ENCODE measurements at regions not wholly inside any gene's neighbourhood (a gene's known extent, or its start where the extent isn't known, plus 50 kb on each side); places are given as distances from the start of the nearest gene placed in this dataset.

DNA sequence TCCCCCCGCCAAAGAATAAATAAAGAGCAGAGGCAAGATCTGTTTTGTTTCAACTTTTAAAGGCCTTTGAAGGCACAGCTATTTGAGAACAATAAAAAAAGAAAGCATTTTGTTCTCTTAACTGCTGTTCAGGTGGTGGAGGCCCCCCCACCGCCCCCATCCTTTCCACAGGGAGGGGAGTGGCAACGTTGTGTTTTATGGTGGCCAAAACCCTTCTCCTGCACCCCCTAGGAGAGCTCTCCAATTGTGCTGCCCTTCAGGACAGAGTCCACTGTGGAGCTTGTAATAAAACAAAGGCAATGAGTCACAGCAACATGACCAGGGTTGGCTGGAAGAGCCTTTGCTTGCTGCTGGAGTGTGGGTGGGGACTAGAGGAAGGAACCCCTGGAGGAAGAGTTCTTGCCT, 987.9 kb downstream of the KCNMA1 start:
- no peak overlapping the region for H3K4me3 ChIP-seq (ENCODE audit: low read length, poor library complexity, severe bottlenecking)
- no peaks in the 10 kb centered on the region for H3K9me3 ChIP-seq (ENCODE audit: insufficient read depth, low read depth, low read length)
- no peaks in the 10 kb centered on the region for H3F3A ChIP-seq (ENCODE audit: low read depth)
- H3K79me2 ChIP-seq (ENCODE audit: insufficient read depth, low read length), result no peaks in the 10 kb centered on the region
- H4K20me1 ChIP-seq (ENCODE audit: insufficient read depth, low read length, poor library complexity, severe bottlenecking), result no peaks in the 10 kb centered on the region
- no peaks in the 10 kb centered on the region for H3K36me3 ChIP-seq (ENCODE audit: insufficient read depth, low read length)
- H3K27me3 ChIP-seq (ENCODE audit: insufficient read depth, low read length, poor library complexity, severe bottlenecking), result no peaks in the 10 kb centered on the region
- no peak overlapping the region for H3K4me2 ChIP-seq (ENCODE audit: low read depth, low read length, poor library complexity, severe bottlenecking)
- H2AFZ ChIP-seq (ENCODE audit: low read length), result peak overlapping the region; percentile 66
- no peak for TF ChIP-seq EZH2phosphoT487 (IDR thresholded peaks at IDR 0.05; ENCODE audit: borderline replicate concordance)
- TF ChIP-seq, protein P1, sequence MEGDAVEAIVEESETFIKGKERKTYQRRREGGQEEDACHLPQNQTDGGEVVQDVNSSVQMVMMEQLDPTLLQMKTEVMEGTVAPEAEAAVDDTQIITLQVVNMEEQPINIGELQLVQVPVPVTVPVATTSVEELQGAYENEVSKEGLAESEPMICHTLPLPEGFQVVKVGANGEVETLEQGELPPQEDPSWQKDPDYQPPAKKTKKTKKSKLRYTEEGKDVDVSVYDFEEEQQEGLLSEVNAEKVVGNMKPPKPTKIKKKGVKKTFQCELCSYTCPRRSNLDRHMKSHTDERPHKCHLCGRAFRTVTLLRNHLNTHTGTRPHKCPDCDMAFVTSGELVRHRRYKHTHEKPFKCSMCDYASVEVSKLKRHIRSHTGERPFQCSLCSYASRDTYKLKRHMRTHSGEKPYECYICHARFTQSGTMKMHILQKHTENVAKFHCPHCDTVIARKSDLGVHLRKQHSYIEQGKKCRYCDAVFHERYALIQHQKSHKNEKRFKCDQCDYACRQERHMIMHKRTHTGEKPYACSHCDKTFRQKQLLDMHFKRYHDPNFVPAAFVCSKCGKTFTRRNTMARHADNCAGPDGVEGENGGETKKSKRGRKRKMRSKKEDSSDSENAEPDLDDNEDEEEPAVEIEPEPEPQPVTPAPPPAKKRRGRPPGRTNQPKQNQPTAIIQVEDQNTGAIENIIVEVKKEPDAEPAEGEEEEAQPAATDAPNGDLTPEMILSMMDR (conservative IDR thresholded peaks at IDR 0.05; ENCODE audit: low read length), result no peak
- H3K4me1 ChIP-seq (ENCODE audit: insufficient read depth, low read length, poor library complexity, severe bottlenecking), result peaks cover 22% of the 10 kb centered on the region
- no peaks in the 10 kb centered on the region for H3K9me2 ChIP-seq (replicated peaks; ENCODE audit: low read depth, low read length)
- H3K9ac ChIP-seq (ENCODE audit: low read depth, low read length, poor library complexity, severe bottlenecking), result no peak overlapping the region

GRCh38 chr10:76649254-76649653, 988.4 kb downstream of the KCNMA1 start:
- Histone ChIP-seq H3K79me2 (ENCODE audit: insufficient read depth, low read length) (no peaks in the 10 kb centered on the region), H3F3A (ENCODE audit: low read depth) (no peaks in the 10 kb centered on the region), H3K4me2 (ENCODE audit: low read depth, low read length, poor library complexity, severe bottlenecking) (peak overlapping the region; percentile 9), H3K27me3 (ENCODE audit: insufficient read depth, low read length, poor library complexity, severe bottlenecking) (no peaks in the 10 kb centered on the region), H3K9me2 (replicated peaks; ENCODE audit: low read depth, low read length) (no peaks in the 10 kb centered on the region), H3K9ac (ENCODE audit: low read depth, low read length, poor library complexity, severe bottlenecking) (no peak overlapping the region), H3K36me3 (ENCODE audit: insufficient read depth, low read length) (no peaks in the 10 kb centered on the region), H3K9me3 (ENCODE audit: insufficient read depth, low read depth, low read length) (no peaks in the 10 kb centered on the region), H2AFZ (ENCODE audit: low read length) (peak overlapping the region; percentile 66), H3K4me3 (ENCODE audit: low read length, poor library complexity, severe bottlenecking) (no peak overlapping the region), H3K4me1 (ENCODE audit: insufficient read depth, low read length, poor library complexity, severe bottlenecking) (peaks cover 22% of the 10 kb centered on the region), H4K20me1 (ENCODE audit: insufficient read depth, low read length, poor library complexity, severe bottlenecking) (no peaks in the 10 kb centered on the region)
- TF ChIP-seq, protein P1 (conservative IDR thresholded peaks at IDR 0.05; ENCODE audit: low read length), result no peak
- TF ChIP-seq EZH2phosphoT487 (IDR thresholded peaks at IDR 0.05; ENCODE audit: borderline replicate concordance), result no peak

DNA sequence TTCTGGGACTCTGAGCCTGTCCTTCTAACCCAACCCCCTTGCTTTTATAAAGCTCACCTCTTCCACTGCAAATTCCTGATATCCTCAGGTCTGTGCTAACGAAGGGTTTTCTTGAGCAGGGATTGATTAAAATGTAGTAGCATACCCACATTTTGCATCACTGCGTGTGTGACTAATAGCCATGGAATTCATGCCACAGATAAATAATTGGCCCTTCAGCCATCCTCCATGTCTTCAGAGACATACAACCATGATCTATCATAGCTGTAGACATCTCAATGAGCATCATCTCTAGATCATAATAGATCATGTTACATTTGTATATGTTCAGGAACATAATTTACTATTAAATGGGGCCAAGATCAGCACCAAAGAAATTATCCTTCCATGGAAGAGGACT, 990.3 kb downstream of the KCNMA1 start:
- Histone ChIP-seq H3K4me1 (ENCODE audit: insufficient read depth, low read length, poor library complexity, severe bottlenecking) (peaks cover 22% of the 10 kb centered on the region), H3K79me2 (ENCODE audit: insufficient read depth, low read length) (no peaks in the 10 kb centered on the region), H3K27me3 (ENCODE audit: insufficient read depth, low read length, poor library complexity, severe bottlenecking) (no peaks in the 10 kb centered on the region), H3K4me3 (ENCODE audit: low read length, poor library complexity, severe bottlenecking) (no peak overlapping the region), H2AFZ (ENCODE audit: low read length) (no peak overlapping the region), H3K9me3 (ENCODE audit: insufficient read depth, low read depth, low read length) (no peaks in the 10 kb centered on the region), H4K20me1 (ENCODE audit: insufficient read depth, low read length, poor library complexity, severe bottlenecking) (no peaks in the 10 kb centered on the region), H3K36me3 (ENCODE audit: insufficient read depth, low read length) (no peaks in the 10 kb centered on the region), H3K9ac (ENCODE audit: low read depth, low read length, poor library complexity, severe bottlenecking) (no peak overlapping the region), H3F3A (ENCODE audit: low read depth) (no peaks in the 10 kb centered on the region), H3K9me2 (replicated peaks; ENCODE audit: low read depth, low read length) (no peaks in the 10 kb centered on the region), H3K4me2 (ENCODE audit: low read depth, low read length, poor library complexity, severe bottlenecking) (no peak overlapping the region)
- TF ChIP-seq, protein P1 (conservative IDR thresholded peaks at IDR 0.05; ENCODE audit: low read length), result no peak

Data from Loucy (cell line).